ENCODE measurements at regions not wholly inside any gene's neighbourhood (a gene's known extent, or its start where the extent isn't known, plus 50 kb on each side); places are given as distances from the start of the nearest gene placed in this dataset.

DNA sequence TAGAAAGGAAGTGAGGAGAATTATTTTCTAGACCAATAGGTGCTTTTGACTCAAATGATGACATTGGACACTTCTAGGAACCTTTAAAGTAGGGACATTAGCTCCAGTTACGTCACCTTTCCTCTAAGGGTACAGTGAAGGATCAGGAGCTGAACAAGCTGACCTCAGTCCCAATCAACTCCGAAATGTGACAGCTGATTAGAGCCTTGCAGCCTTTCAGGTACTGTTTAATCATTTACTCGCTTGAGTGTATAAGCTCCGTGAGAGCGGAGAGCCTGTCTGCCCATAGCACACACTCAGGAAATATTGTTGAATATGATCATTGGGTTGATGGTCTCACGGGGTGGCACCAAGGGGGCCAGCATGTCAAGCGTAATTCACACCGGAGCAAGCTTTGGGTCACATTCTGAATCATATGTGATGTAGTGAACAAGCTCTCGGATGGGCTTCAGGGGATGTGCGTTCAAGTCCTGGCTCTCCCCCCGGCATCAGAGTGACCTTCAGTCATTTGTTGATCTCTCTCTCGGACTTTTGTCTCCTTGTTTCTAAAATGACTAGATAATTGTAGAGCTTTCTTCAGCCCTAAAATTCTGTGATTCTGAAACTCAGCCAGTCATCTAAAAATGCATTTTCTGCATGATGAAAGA lies 141.9 kb downstream of the ZIC5 start:
- Histone ChIP-seq H3K36me3 (ENCODE audit: control insufficient read depth in 2 of 2, insufficient read depth in 2 of 2, low read length in 1 of 2) (no peaks in the 10 kb centered on the region), H3K27me3 (ENCODE audit: control insufficient read depth in 1 of 2, insufficient read depth in 2 of 2, low read length in 2 of 2) (no peaks in the 10 kb centered on the region), H3K4me1 (ENCODE audit: control insufficient read depth in 2 of 2, insufficient read depth in 2 of 2, low read length in 1 of 2) (no peaks in the 10 kb centered on the region), H3K9me3 (ENCODE audit: control insufficient read depth in 2 of 2, insufficient read depth in 1 of 2, low read depth in 1 of 2, low read length in 1 of 2) (no peaks in the 10 kb centered on the region), H3K27ac (ENCODE audit: low read depth in 2 of 2, low read length in 1 of 2) (no peak overlapping the region), H3K4me3 (ENCODE audit: low read depth in 1 of 2, low read length in 2 of 2) (no peak overlapping the region)
- WGBS, 2 donors: 89 to 93% methylated on average over 12 of the region's 12 CpGs

DNA sequence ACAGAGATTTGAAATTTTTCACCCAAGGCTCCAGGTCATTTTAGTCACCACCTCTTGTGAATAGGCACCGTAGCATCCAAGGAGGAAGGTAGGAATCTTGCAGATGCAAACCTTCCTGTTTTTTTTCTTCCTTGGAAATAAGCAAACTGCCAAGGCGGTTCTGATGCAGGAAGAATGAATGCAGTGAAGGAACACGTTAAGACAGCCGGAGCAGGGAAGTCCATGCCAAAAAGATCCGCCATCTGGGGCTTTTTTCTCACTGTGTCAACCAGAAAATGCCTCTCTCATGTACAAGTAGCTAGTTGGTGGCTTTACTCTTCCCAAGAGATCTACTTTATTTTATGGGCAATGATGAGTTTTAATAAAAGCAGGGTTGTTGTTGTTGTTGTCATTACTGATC lies 142.4 kb downstream of the ZIC5 start:
- no peaks in the 10 kb centered on the region for H3K36me3 ChIP-seq (ENCODE audit: control insufficient read depth in 2 of 2, insufficient read depth in 2 of 2, low read length in 1 of 2)
- no peaks in the 10 kb centered on the region for H3K9me3 ChIP-seq (ENCODE audit: control insufficient read depth in 2 of 2, insufficient read depth in 1 of 2, low read depth in 1 of 2, low read length in 1 of 2)
- H3K27ac ChIP-seq (ENCODE audit: low read depth in 2 of 2, low read length in 1 of 2): no peak overlapping the region
- H3K4me1 ChIP-seq (ENCODE audit: control insufficient read depth in 2 of 2, insufficient read depth in 2 of 2, low read length in 1 of 2): no peaks in the 10 kb centered on the region
- no peaks in the 10 kb centered on the region for H3K27me3 ChIP-seq (ENCODE audit: control insufficient read depth in 1 of 2, insufficient read depth in 2 of 2, low read length in 2 of 2)
- no peak overlapping the region for H3K4me3 ChIP-seq (ENCODE audit: low read depth in 1 of 2, low read length in 2 of 2)
- 78% methylated on average over 5 of the region's 5 CpGs for WGBS, 2 donors

DNA sequence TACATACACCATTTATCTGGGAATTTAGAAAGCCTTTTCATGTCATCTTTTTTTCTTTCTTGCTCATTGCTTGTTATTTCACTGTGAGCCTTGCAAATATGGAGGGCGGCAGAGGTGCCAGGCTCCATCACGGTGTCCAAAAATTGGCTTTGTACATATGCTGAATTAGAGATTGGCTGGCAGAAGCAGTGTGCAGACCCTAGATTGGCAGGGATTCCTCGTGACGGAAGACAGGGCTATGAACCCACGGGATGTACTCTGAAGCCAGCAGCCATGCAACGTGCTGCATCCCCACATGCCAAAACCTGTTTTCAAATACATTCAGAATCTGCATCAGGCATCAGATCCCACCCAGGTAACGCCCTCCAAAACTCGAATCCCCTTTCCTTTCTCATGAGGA lies 142.8 kb downstream of the ZIC5 start:
- no peaks in the 10 kb centered on the region for H3K9me3 ChIP-seq (ENCODE audit: control insufficient read depth in 2 of 2, insufficient read depth in 1 of 2, low read depth in 1 of 2, low read length in 1 of 2)
- no peak overlapping the region for H3K27ac ChIP-seq (ENCODE audit: low read depth in 2 of 2, low read length in 1 of 2)
- no peak overlapping the region for H3K4me3 ChIP-seq (ENCODE audit: low read depth in 1 of 2, low read length in 2 of 2)
- 87 to 90% methylated on average over 8 of the region's 8 CpGs for WGBS, 2 donors
- H3K27me3 ChIP-seq (ENCODE audit: control insufficient read depth in 1 of 2, insufficient read depth in 2 of 2, low read length in 2 of 2): no peaks in the 10 kb centered on the region
- H3K4me1 ChIP-seq (ENCODE audit: control insufficient read depth in 2 of 2, insufficient read depth in 2 of 2, low read length in 1 of 2): no peaks in the 10 kb centered on the region
- no peaks in the 10 kb centered on the region for H3K36me3 ChIP-seq (ENCODE audit: control insufficient read depth in 2 of 2, insufficient read depth in 2 of 2, low read length in 1 of 2)

DNA sequence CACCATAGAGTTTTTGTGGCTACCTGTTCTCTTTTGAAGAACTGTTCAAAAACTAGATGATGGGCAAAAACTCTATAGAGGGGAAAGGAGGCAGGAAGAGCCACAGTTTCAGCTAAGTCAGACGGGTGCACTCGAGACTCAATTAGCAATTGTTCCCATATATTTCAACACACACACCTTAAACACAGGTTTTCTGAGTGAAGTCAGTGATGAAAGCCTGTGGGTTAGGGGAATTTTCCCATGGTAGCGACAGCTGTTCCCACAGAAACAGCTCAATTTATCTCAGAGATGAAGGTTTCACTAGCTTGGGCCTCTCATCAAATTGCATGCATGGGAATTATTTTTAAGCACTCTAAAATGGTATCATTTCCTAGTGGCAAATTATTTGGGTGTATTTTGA lies 143.4 kb downstream of the ZIC5 start:
- Histone ChIP-seq H3K36me3 (ENCODE audit: control insufficient read depth in 2 of 2, insufficient read depth in 2 of 2, low read length in 1 of 2) (no peaks in the 10 kb centered on the region), H3K4me1 (ENCODE audit: control insufficient read depth in 2 of 2, insufficient read depth in 2 of 2, low read length in 1 of 2) (no peaks in the 10 kb centered on the region), H3K9me3 (ENCODE audit: control insufficient read depth in 2 of 2, insufficient read depth in 1 of 2, low read depth in 1 of 2, low read length in 1 of 2) (no peaks in the 10 kb centered on the region), H3K27ac (ENCODE audit: low read depth in 2 of 2, low read length in 1 of 2) (no peak overlapping the region), H3K27me3 (ENCODE audit: control insufficient read depth in 1 of 2, insufficient read depth in 2 of 2, low read length in 2 of 2) (no peaks in the 10 kb centered on the region), H3K4me3 (ENCODE audit: low read depth in 1 of 2, low read length in 2 of 2) (no peak overlapping the region)
- 85 to 87% methylated on average over 3 of the region's 3 CpGs for WGBS, 2 donors

DNA sequence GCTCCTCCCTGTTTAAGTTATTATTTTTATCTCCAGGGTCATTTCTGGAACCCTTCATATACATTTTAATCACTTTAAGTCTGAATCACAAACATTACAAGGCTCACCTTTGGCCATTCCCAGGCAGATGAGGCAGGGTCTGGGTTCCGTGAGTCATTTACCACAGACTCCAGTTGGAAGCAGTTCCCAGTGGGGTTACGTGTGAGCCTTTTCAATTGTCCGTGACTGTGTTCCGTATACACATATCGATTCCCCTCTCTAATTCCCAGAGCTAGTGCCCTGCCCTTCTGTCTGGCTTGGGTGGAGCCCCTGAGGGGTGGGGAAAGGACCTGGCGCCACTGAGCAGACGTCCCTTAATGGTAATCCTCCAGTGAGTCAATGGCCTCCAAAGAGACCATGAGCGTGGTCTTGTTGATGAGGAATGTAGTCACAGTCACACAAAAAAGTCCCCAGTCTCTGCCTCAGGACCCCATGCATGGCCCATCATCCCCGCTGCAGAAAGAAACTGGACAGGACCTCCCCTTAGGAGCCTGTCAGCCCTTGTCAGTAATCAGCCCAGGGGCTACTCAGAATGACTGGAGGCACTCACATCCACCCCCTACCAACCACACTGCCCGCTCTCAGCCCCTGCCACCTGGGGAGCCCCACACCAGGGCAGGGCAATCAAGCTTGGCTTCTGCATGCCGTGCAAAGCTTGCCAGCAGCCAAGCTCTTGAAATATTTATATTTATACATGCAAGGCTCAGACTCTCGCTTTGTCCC lies 144.4 kb downstream of the ZIC5 start:
- Histone ChIP-seq H3K36me3 (ENCODE audit: control insufficient read depth in 2 of 2, insufficient read depth in 2 of 2, low read length in 1 of 2) (no peaks in the 10 kb centered on the region), H3K4me3 (ENCODE audit: low read depth in 1 of 2, low read length in 2 of 2) (no peak overlapping the region), H3K9me3 (ENCODE audit: control insufficient read depth in 2 of 2, insufficient read depth in 1 of 2, low read depth in 1 of 2, low read length in 1 of 2) (no peaks in the 10 kb centered on the region), H3K27me3 (ENCODE audit: control insufficient read depth in 1 of 2, insufficient read depth in 2 of 2, low read length in 2 of 2) (no peaks in the 10 kb centered on the region), H3K4me1 (ENCODE audit: control insufficient read depth in 2 of 2, insufficient read depth in 2 of 2, low read length in 1 of 2) (no peaks in the 10 kb centered on the region), H3K27ac (ENCODE audit: low read depth in 2 of 2, low read length in 1 of 2) (no peak overlapping the region)
- 94 to 96% methylated on average over 12 of the region's 12 CpGs for WGBS, 2 donors

DNA sequence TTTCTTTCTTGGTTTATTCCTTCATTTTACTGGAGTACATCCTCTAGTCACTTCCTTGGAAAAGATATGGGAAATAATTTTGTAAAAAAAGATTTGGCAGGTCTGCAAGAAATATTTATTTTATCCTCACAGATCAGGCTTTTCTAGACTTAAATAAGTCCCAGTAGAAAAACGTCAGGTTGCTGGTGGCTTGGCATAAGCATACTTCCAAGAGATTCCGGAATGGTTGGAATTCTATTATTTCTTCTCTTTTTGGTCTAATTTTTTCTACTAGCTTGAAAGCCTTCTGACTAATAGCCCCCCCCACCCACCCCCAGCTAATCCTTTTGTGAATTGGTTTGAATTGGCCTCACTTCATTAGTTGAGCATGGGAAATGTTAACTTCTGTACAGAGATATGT lies 147.6 kb downstream of the ZIC5 start:
- no peaks in the 10 kb centered on the region for H3K27me3 ChIP-seq (ENCODE audit: control insufficient read depth in 1 of 2, insufficient read depth in 2 of 2, low read length in 2 of 2)
- H3K4me3 ChIP-seq (ENCODE audit: low read depth in 1 of 2, low read length in 2 of 2): no peak overlapping the region
- H3K9me3 ChIP-seq (ENCODE audit: control insufficient read depth in 2 of 2, insufficient read depth in 1 of 2, low read depth in 1 of 2, low read length in 1 of 2): no peaks in the 10 kb centered on the region
- no peaks in the 10 kb centered on the region for H3K36me3 ChIP-seq (ENCODE audit: control insufficient read depth in 2 of 2, insufficient read depth in 2 of 2, low read length in 1 of 2)
- WGBS, 2 donors: 64 to 67% methylated on average over 2 of the region's 2 CpGs
- H3K27ac ChIP-seq (ENCODE audit: low read depth in 2 of 2, low read length in 1 of 2): no peak overlapping the region
- H3K4me1 ChIP-seq (ENCODE audit: control insufficient read depth in 2 of 2, insufficient read depth in 2 of 2, low read length in 1 of 2): no peaks in the 10 kb centered on the region

DNA sequence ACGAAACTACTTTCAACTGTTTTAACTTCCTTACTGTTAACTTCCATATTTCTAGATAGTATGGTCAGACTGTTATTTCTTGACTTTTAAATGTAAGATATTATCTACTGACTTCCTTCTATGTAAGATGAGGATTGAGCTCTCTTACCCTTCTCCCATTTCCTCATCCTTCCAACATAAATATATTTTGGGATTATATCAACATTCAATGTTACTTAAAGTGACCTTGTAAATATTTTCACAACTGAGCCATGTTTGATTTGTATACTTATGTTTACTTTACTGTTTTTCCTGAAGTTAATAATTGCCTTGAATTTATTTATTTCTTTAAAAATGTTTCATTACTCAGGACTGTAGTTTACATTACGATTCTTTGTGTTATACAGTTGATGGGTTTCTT lies 148.7 kb downstream of the ZIC5 start:
- Histone ChIP-seq H3K4me3 (ENCODE audit: low read depth in 1 of 2, low read length in 2 of 2) (no peak overlapping the region), H3K36me3 (ENCODE audit: control insufficient read depth in 2 of 2, insufficient read depth in 2 of 2, low read length in 1 of 2) (no peaks in the 10 kb centered on the region), H3K27me3 (ENCODE audit: control insufficient read depth in 1 of 2, insufficient read depth in 2 of 2, low read length in 2 of 2) (no peaks in the 10 kb centered on the region), H3K4me1 (ENCODE audit: control insufficient read depth in 2 of 2, insufficient read depth in 2 of 2, low read length in 1 of 2) (no peaks in the 10 kb centered on the region), H3K27ac (ENCODE audit: low read depth in 2 of 2, low read length in 1 of 2) (no peak overlapping the region), H3K9me3 (ENCODE audit: control insufficient read depth in 2 of 2, insufficient read depth in 1 of 2, low read depth in 1 of 2, low read length in 1 of 2) (no peaks in the 10 kb centered on the region)
- WGBS, 2 donors: 83 to 89% methylated on average over 2 of the region's 2 CpGs

DNA sequence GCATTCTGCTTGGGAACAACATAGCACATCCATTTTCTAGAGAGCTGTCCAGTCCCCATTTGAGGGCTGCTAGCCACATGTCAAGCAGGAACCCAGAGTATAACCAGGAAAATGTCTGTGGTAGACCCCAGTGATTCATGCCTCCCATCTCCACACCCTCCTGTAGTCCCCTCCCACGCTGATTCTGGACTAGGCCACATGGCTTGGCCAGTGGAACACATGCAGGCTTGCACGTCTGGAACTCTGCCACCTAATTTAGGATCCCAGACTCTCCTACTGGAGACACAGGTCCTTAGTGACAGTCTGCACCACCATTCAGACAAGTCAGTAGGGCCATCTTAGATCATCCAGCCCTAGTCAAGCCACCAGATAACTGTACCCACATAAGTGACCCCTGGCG lies 149.8 kb downstream of the ZIC5 start:
- Histone ChIP-seq H3K4me1 (ENCODE audit: control insufficient read depth in 2 of 2, insufficient read depth in 2 of 2, low read length in 1 of 2) (no peaks in the 10 kb centered on the region), H3K4me3 (ENCODE audit: low read depth in 1 of 2, low read length in 2 of 2) (no peak overlapping the region), H3K9me3 (ENCODE audit: control insufficient read depth in 2 of 2, insufficient read depth in 1 of 2, low read depth in 1 of 2, low read length in 1 of 2) (no peaks in the 10 kb centered on the region), H3K27me3 (ENCODE audit: control insufficient read depth in 1 of 2, insufficient read depth in 2 of 2, low read length in 2 of 2) (no peaks in the 10 kb centered on the region), H3K27ac (ENCODE audit: low read depth in 2 of 2, low read length in 1 of 2) (no peak overlapping the region), H3K36me3 (ENCODE audit: control insufficient read depth in 2 of 2, insufficient read depth in 2 of 2, low read length in 1 of 2) (no peaks in the 10 kb centered on the region)
- WGBS, 2 donors: 88 to 94% methylated on average over 3 of the region's 3 CpGs

DNA sequence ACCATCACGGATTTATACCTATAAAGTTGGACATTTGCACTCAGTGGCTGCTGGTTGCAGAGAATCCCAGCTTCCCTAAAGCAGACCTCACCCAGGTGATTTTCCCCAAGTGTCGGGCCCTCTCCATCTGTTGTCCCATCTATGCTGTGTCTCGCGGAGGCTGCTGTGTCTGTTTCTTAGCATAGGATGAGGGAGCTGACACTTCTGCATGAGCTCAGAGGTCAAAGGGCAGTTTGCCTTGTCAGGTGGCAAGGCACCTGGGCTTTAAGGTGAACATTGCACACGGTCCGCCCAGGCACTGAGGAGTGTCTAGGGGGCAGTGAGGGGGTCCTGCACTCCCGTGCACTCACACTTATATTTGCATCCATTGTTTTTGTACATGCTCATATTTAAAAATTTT lies 151.6 kb downstream of the ZIC5 start:
- WGBS, 2 donors: 65 to 76% methylated on average over 7 of the region's 7 CpGs
- Histone ChIP-seq H3K4me3 (ENCODE audit: low read depth in 1 of 2, low read length in 2 of 2) (no peak overlapping the region), H3K36me3 (ENCODE audit: control insufficient read depth in 2 of 2, insufficient read depth in 2 of 2, low read length in 1 of 2) (no peaks in the 10 kb centered on the region), H3K4me1 (ENCODE audit: control insufficient read depth in 2 of 2, insufficient read depth in 2 of 2, low read length in 1 of 2) (no peaks in the 10 kb centered on the region), H3K9me3 (ENCODE audit: control insufficient read depth in 2 of 2, insufficient read depth in 1 of 2, low read depth in 1 of 2, low read length in 1 of 2) (no peaks in the 10 kb centered on the region), H3K27ac (ENCODE audit: low read depth in 2 of 2, low read length in 1 of 2) (no peak overlapping the region), H3K27me3 (ENCODE audit: control insufficient read depth in 1 of 2, insufficient read depth in 2 of 2, low read length in 2 of 2) (no peaks in the 10 kb centered on the region)

DNA sequence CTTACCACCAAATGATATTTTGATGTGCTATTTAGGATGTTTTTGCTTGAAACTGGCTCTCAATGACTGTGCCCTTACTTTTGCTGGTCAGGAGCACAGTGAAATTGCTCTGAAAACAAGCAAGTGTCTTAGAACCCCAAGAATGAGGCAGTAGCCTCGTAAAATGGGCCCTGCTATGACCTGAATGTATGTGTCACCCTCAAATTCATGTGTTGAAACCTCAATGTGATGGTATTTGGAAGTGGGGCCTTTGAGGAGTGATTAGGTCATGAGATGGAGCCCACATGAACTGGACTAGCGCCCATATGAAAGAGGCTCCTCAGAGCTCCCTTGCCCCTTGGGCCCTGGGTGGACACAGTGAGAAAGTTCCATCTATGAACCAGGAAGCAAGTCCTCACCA lies 155.2 kb downstream of the ZIC5 start:
- 86 to 90% methylated on average over 2 of the region's 2 CpGs for WGBS, 2 donors
- no peak overlapping the region for H3K27ac ChIP-seq (ENCODE audit: low read depth in 2 of 2, low read length in 1 of 2)
- no peaks in the 10 kb centered on the region for H3K9me3 ChIP-seq (ENCODE audit: control insufficient read depth in 2 of 2, insufficient read depth in 1 of 2, low read depth in 1 of 2, low read length in 1 of 2)
- H3K27me3 ChIP-seq (ENCODE audit: control insufficient read depth in 1 of 2, insufficient read depth in 2 of 2, low read length in 2 of 2): no peaks in the 10 kb centered on the region
- no peak overlapping the region for H3K4me3 ChIP-seq (ENCODE audit: low read depth in 1 of 2, low read length in 2 of 2)
- no peaks in the 10 kb centered on the region for H3K4me1 ChIP-seq (ENCODE audit: control insufficient read depth in 2 of 2, insufficient read depth in 2 of 2, low read length in 1 of 2)
- no peaks in the 10 kb centered on the region for H3K36me3 ChIP-seq (ENCODE audit: control insufficient read depth in 2 of 2, insufficient read depth in 2 of 2, low read length in 1 of 2)
